ENCODE measurements at regions not wholly inside any gene's neighbourhood (a gene's known extent, or its start where the extent isn't known, plus 50 kb on each side); places are given as distances from the start of the nearest gene placed in this dataset.

DNA sequence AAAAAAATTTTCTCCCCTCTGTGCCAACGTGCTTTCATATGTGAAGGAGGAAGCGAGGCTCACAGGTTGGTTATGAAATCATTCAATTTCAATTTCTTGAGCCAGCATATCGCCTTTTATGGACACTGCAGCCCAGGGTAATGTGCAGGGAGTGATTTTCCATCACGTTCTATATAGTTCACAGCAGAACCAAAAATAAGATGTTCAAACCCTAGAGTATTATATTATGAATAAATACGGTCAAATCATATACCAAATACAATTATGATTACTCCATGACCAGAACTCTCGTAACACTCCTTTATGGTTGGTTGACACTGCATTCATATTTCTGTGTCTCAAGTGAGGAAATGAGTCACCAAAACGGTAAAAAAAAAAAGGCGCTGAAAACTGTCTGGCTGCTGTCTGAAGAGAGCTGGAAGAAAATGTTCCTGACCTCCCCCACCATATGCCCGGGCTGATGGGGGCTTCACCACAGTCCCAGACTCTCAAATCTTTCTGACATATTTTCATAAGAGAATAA lies 75.8 kb upstream of the UBAC2 start:
- H3K56ac ChIP-seq (ENCODE audit: low read length), result no peak overlapping the region
- H3K4me3 ChIP-seq (ENCODE audit: low read length), result no peak overlapping the region
- H3K27ac ChIP-seq (ENCODE audit: low read depth, low read length), result no peak overlapping the region
- H3K4me1 ChIP-seq (ENCODE audit: control insufficient read depth, low read depth, low read length), result no peaks in the 10 kb centered on the region
- no peak overlapping the region for H2AK5ac ChIP-seq (ENCODE audit: low read length)
- H2BK120ac ChIP-seq (ENCODE audit: low read depth, low read length), result no peak overlapping the region
- H4K8ac ChIP-seq (ENCODE audit: low read depth, low read length), result no peak overlapping the region
- no peak for DNase-seq
- no peaks in the 10 kb centered on the region for H3K36me3 ChIP-seq (ENCODE audit: control insufficient read depth, insufficient read depth, low read length)
- H3K9ac ChIP-seq (ENCODE audit: low read length), result no peak overlapping the region
- no peaks in the 10 kb centered on the region for H3K27me3 ChIP-seq (ENCODE audit: insufficient read depth, low read length, poor library complexity)
- H3K79me2 ChIP-seq (ENCODE audit: control insufficient read depth, insufficient read depth, low read length), result no peaks in the 10 kb centered on the region
- no peak overlapping the region for H4K5ac ChIP-seq (ENCODE audit: low read length)
- no peak overlapping the region for H3K23ac ChIP-seq (ENCODE audit: low read length)
- H2BK5ac ChIP-seq (ENCODE audit: low read length), result no peak overlapping the region
- H3K18ac ChIP-seq (ENCODE audit: low read length), result no peak overlapping the region
- no peaks in the 10 kb centered on the region for H3K79me1 ChIP-seq (ENCODE audit: low read length)
- no peak overlapping the region for H3K4ac ChIP-seq (ENCODE audit: low read depth, low read length)
- H2BK15ac ChIP-seq (replicated peaks; ENCODE audit: low read depth), result no peak overlapping the region
- no peak overlapping the region for H3K4me2 ChIP-seq (ENCODE audit: low read length)
- no CpG with 5 or more reads among the region's 9 CpGs for WGBS (ENCODE audit: extremely low coverage, insufficient coverage, low lambda C conversion rate)

DNA sequence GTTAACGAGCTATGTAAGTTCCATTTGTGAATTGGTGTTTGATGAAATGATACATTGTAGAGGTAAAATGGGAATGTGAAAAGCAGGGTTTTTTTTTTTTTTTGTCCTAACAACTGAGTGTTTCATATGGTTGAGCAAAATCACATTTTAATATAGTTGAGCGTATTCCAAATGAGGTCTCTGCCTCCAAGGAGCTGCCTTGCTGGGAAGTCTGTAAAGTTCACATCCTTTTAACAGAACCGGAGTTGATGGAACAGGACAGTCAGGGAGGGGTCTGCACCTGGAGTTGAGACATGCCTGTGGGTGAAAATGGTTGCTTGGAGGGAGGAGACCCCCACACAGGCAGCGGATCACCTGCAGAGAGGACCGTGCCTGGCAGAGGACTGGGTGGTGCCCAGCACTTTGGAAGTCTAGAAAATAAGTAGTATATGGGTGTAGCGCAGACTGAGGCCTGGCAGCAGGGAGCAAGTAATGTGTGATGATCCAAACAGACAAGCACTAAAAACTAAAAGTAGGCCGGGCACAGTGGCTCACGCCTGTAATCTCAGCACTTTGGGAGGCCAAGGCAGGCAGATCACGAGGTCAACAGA lies 75.2 kb upstream of the UBAC2 start:
- H4K8ac ChIP-seq (ENCODE audit: low read depth, low read length), result no peak overlapping the region
- H3K9ac ChIP-seq (ENCODE audit: low read length), result no peak overlapping the region
- no peak overlapping the region for H3K23ac ChIP-seq (ENCODE audit: low read length)
- H3K27me3 ChIP-seq (ENCODE audit: insufficient read depth, low read length, poor library complexity), result no peaks in the 10 kb centered on the region
- no peak overlapping the region for H3K4ac ChIP-seq (ENCODE audit: low read depth, low read length)
- no peak overlapping the region for H3K27ac ChIP-seq (ENCODE audit: low read depth, low read length)
- no peaks in the 10 kb centered on the region for H3K36me3 ChIP-seq (ENCODE audit: control insufficient read depth, insufficient read depth, low read length)
- WGBS (ENCODE audit: extremely low coverage, insufficient coverage, low lambda C conversion rate), result 100% methylated on average over 1 of the region's 9 CpGs
- H2BK5ac ChIP-seq (ENCODE audit: low read length), result no peak overlapping the region
- H3K4me2 ChIP-seq (ENCODE audit: low read length), result no peak overlapping the region
- no peak overlapping the region for H2AK5ac ChIP-seq (ENCODE audit: low read length)
- H4K5ac ChIP-seq (ENCODE audit: low read length), result no peak overlapping the region
- no peak overlapping the region for H3K4me3 ChIP-seq (ENCODE audit: low read length)
- no peak overlapping the region for H2BK15ac ChIP-seq (replicated peaks; ENCODE audit: low read depth)
- H2BK120ac ChIP-seq (ENCODE audit: low read depth, low read length), result no peak overlapping the region
- H3K79me1 ChIP-seq (ENCODE audit: low read length), result no peaks in the 10 kb centered on the region
- H3K18ac ChIP-seq (ENCODE audit: low read length), result no peak overlapping the region
- no peaks in the 10 kb centered on the region for H3K79me2 ChIP-seq (ENCODE audit: control insufficient read depth, insufficient read depth, low read length)
- no peak overlapping the region for H3K56ac ChIP-seq (ENCODE audit: low read length)
- no peaks in the 10 kb centered on the region for H3K4me1 ChIP-seq (ENCODE audit: control insufficient read depth, low read depth, low read length)
- DNase-seq, result no peak

DNA sequence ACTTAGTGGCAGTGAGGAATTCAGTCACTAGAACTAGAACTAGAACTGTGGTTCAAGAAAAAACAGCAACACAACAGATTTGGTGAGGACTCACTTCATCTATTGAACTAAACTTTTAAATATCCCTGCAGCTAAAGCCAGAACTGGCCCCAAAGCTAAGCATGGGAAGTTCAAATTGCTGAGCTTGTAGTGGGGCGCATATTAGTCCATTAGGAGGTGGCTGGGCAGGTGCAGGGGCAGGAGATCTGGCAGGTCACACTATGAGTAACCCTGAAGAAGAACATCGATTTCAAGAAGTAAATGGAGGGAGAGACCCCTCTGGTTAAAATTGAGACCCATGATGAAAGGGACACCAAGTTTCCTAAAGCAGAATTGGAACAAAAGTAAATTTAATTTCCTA lies 73.8 kb upstream of the UBAC2 start:
- Histone ChIP-seq H3K4me3 (ENCODE audit: low read length) (no peak overlapping the region), H2BK120ac (ENCODE audit: low read depth, low read length) (no peak overlapping the region), H3K27ac (ENCODE audit: low read depth, low read length) (no peak overlapping the region), H3K4ac (ENCODE audit: low read depth, low read length) (no peak overlapping the region), H4K5ac (ENCODE audit: low read length) (no peak overlapping the region), H3K36me3 (ENCODE audit: control insufficient read depth, insufficient read depth, low read length) (no peaks in the 10 kb centered on the region), H2BK5ac (ENCODE audit: low read length) (no peak overlapping the region), H2BK15ac (replicated peaks; ENCODE audit: low read depth) (no peak overlapping the region), H3K4me1 (ENCODE audit: control insufficient read depth, low read depth, low read length) (no peaks in the 10 kb centered on the region), H3K27me3 (ENCODE audit: insufficient read depth, low read length, poor library complexity) (no peaks in the 10 kb centered on the region), H3K18ac (ENCODE audit: low read length) (no peak overlapping the region), H4K8ac (ENCODE audit: low read depth, low read length) (no peak overlapping the region), H3K79me1 (ENCODE audit: low read length) (no peaks in the 10 kb centered on the region), H3K4me2 (ENCODE audit: low read length) (no peak overlapping the region), H3K23ac (ENCODE audit: low read length) (no peak overlapping the region), H3K56ac (ENCODE audit: low read length) (no peak overlapping the region), H3K9ac (ENCODE audit: low read length) (no peak overlapping the region), H2AK5ac (ENCODE audit: low read length) (no peak overlapping the region), H3K79me2 (ENCODE audit: control insufficient read depth, insufficient read depth, low read length) (no peaks in the 10 kb centered on the region)
- DNase-seq, result no peak
- no CpG with 5 or more reads among the region's 2 CpGs for WGBS (ENCODE audit: extremely low coverage, insufficient coverage, low lambda C conversion rate)

DNA sequence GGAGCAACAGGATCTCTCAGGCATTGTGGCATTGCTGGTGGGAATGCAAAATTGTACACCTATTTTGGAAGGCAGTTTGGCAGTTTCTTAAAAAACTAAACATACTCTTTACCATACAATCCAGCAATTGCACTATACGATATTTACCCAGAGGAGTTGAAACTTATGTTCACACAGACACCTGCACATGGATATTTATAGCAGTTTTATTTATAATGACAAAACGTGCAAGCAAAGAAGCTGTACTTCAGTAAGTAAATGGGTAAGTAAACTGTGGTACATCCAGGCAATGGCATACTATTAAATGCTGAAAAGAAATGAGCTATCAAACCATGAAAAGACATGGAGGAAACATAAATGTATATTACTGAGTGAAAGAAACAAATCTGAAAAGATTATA lies 71.6 kb upstream of the UBAC2 start:
- no peak for DNase-seq
- no peak overlapping the region for H4K5ac ChIP-seq (ENCODE audit: low read length)
- no peak overlapping the region for H2BK15ac ChIP-seq (replicated peaks; ENCODE audit: low read depth)
- H3K36me3 ChIP-seq (ENCODE audit: control insufficient read depth, insufficient read depth, low read length), result no peaks in the 10 kb centered on the region
- no CpG with 5 or more reads among the region's 2 CpGs for WGBS (ENCODE audit: extremely low coverage, insufficient coverage, low lambda C conversion rate)
- H3K27me3 ChIP-seq (ENCODE audit: insufficient read depth, low read length, poor library complexity), result no peaks in the 10 kb centered on the region
- H3K4me3 ChIP-seq (ENCODE audit: low read length), result no peak overlapping the region
- H2AK5ac ChIP-seq (ENCODE audit: low read length), result no peak overlapping the region
- no peak overlapping the region for H2BK120ac ChIP-seq (ENCODE audit: low read depth, low read length)
- H3K23ac ChIP-seq (ENCODE audit: low read length), result no peak overlapping the region
- H2BK5ac ChIP-seq (ENCODE audit: low read length), result no peak overlapping the region
- no peaks in the 10 kb centered on the region for H3K4me1 ChIP-seq (ENCODE audit: control insufficient read depth, low read depth, low read length)
- no peak overlapping the region for H4K8ac ChIP-seq (ENCODE audit: low read depth, low read length)
- H3K27ac ChIP-seq (ENCODE audit: low read depth, low read length), result no peak overlapping the region
- H3K9ac ChIP-seq (ENCODE audit: low read length), result no peak overlapping the region
- H3K56ac ChIP-seq (ENCODE audit: low read length), result no peak overlapping the region
- no peaks in the 10 kb centered on the region for H3K79me2 ChIP-seq (ENCODE audit: control insufficient read depth, insufficient read depth, low read length)
- no peak overlapping the region for H3K18ac ChIP-seq (ENCODE audit: low read length)
- H3K4me2 ChIP-seq (ENCODE audit: low read length), result no peak overlapping the region
- H3K79me1 ChIP-seq (ENCODE audit: low read length), result no peaks in the 10 kb centered on the region
- no peak overlapping the region for H3K4ac ChIP-seq (ENCODE audit: low read depth, low read length)

DNA sequence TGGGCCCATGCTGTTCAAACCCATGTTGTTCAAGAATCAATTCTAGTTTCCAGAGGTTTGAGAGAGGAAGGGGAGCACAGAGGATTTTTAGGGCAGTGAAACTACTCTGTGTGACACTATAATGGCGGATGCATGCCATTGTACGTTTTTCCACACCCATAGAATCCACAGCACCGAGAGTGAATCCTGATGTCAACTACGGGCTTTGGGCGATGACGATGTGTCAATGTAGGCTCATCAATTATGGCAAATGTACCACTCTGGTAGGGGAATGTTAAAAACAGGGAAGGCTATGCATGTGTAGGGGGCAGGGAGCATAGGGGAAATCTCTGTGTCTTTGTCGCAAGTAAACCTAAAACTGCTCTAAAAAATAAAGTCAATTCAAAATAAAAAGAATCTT lies 70.7 kb upstream of the UBAC2 start:
- Histone ChIP-seq H3K79me1 (ENCODE audit: low read length) (no peaks in the 10 kb centered on the region), H4K5ac (ENCODE audit: low read length) (no peak overlapping the region), H3K23ac (ENCODE audit: low read length) (no peak overlapping the region), H3K9ac (ENCODE audit: low read length) (no peak overlapping the region), H3K4me2 (ENCODE audit: low read length) (no peak overlapping the region), H4K8ac (ENCODE audit: low read depth, low read length) (no peak overlapping the region), H3K4me3 (ENCODE audit: low read length) (no peak overlapping the region), H2BK120ac (ENCODE audit: low read depth, low read length) (no peak overlapping the region), H3K4ac (ENCODE audit: low read depth, low read length) (no peak overlapping the region), H3K27me3 (ENCODE audit: insufficient read depth, low read length, poor library complexity) (no peaks in the 10 kb centered on the region), H2BK15ac (replicated peaks; ENCODE audit: low read depth) (no peak overlapping the region), H3K36me3 (ENCODE audit: control insufficient read depth, insufficient read depth, low read length) (no peaks in the 10 kb centered on the region), H3K18ac (ENCODE audit: low read length) (no peak overlapping the region), H2BK5ac (ENCODE audit: low read length) (no peak overlapping the region), H2AK5ac (ENCODE audit: low read length) (no peak overlapping the region), H3K79me2 (ENCODE audit: control insufficient read depth, insufficient read depth, low read length) (no peaks in the 10 kb centered on the region), H3K4me1 (ENCODE audit: control insufficient read depth, low read depth, low read length) (no peaks in the 10 kb centered on the region), H3K27ac (ENCODE audit: low read depth, low read length) (no peak overlapping the region), H3K56ac (ENCODE audit: low read length) (no peak overlapping the region)
- no peak for DNase-seq
- WGBS (ENCODE audit: extremely low coverage, insufficient coverage, low lambda C conversion rate), result no CpG with 5 or more reads among the region's 7 CpGs

DNA sequence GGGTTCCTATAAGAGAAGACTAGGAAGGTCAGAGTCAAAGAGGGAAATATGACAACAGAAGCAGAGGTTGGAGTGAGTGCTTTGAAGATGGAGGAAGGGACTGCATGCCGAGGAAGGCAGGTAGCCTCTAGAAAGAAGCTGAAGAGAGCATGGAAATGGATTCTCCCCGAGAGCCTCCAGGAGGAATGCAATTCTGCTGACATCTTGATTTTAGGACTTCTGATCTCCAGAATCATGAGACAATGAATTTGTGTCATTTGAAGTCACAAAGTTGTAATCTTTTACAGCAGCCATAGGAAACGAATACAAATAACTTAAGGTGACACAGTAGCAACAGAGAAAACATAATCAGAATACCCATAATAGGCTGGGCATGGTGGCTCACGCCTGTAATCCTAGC lies 69.2 kb upstream of the UBAC2 start:
- DNase-seq, result no peak
- no peak overlapping the region for H2BK15ac ChIP-seq (replicated peaks; ENCODE audit: low read depth)
- H3K79me2 ChIP-seq (ENCODE audit: control insufficient read depth, insufficient read depth, low read length), result no peaks in the 10 kb centered on the region
- H2BK120ac ChIP-seq (ENCODE audit: low read depth, low read length), result no peak overlapping the region
- no peaks in the 10 kb centered on the region for H3K27me3 ChIP-seq (ENCODE audit: insufficient read depth, low read length, poor library complexity)
- H3K36me3 ChIP-seq (ENCODE audit: control insufficient read depth, insufficient read depth, low read length), result no peaks in the 10 kb centered on the region
- H3K56ac ChIP-seq (ENCODE audit: low read length), result no peak overlapping the region
- no peak overlapping the region for H3K27ac ChIP-seq (ENCODE audit: low read depth, low read length)
- H4K8ac ChIP-seq (ENCODE audit: low read depth, low read length), result no peak overlapping the region
- no peaks in the 10 kb centered on the region for H3K79me1 ChIP-seq (ENCODE audit: low read length)
- H3K4me1 ChIP-seq (ENCODE audit: control insufficient read depth, low read depth, low read length), result no peaks in the 10 kb centered on the region
- no peak overlapping the region for H3K23ac ChIP-seq (ENCODE audit: low read length)
- H2BK5ac ChIP-seq (ENCODE audit: low read length), result no peak overlapping the region
- no CpG with 5 or more reads among the region's 4 CpGs for WGBS (ENCODE audit: extremely low coverage, insufficient coverage, low lambda C conversion rate)
- no peak overlapping the region for H3K18ac ChIP-seq (ENCODE audit: low read length)
- H3K4me3 ChIP-seq (ENCODE audit: low read length), result no peak overlapping the region
- H3K9ac ChIP-seq (ENCODE audit: low read length), result no peak overlapping the region
- H2AK5ac ChIP-seq (ENCODE audit: low read length), result no peak overlapping the region
- H3K4ac ChIP-seq (ENCODE audit: low read depth, low read length), result no peak overlapping the region
- H3K4me2 ChIP-seq (ENCODE audit: low read length), result no peak overlapping the region
- H4K5ac ChIP-seq (ENCODE audit: low read length), result no peak overlapping the region

Data from mesendoderm (in vitro differentiated cells).